Upper lobe of left lung (tissue), 6 donors: ENCODE measurements at regions not wholly inside any gene's neighbourhood (a gene's known extent, or its start where the extent isn't known, plus 50 kb on each side); places are given as distances from the start of the nearest gene placed in this dataset.

ENCODE experiments used
- ATAC-seq, 2 donors: fragments of 200-7000 bp; cut with Tn5 transposase; one replicate each; pipeline ENCODE4 v1.9.1; 2022; ENCODE audit warnings: mild to moderate bottlenecking in 2 of 2, moderate library complexity in 2 of 2; ENCODE audit not compliant: low FRiP score in 2 of 2
- DNase-seq, 2 donors: peaks; one replicate each; pipeline ENCODE4 v3.0.0-alpha.2; 2019 to 2020
- H3K27ac ChIP-seq, 4 donors: fragments of 200-600 bp; sonication (generic); one replicate each; pipeline ENCODE4 v1.5.1; 2016 to 2019
- H3K27me3 ChIP-seq, 4 donors: fragments of 200-600 bp; sonication (generic); one replicate each; pipeline ENCODE4 v1.5.1; 2017 to 2019
- H3K36me3 ChIP-seq, 4 donors: fragments of 200-600 bp; sonication (generic); one replicate each; pipeline ENCODE4 v1.5.1; 2016 to 2019
- H3K4me1 ChIP-seq, 4 donors: fragments of 200-600 bp; sonication (generic); one replicate each; pipeline ENCODE4 v1.5.1; 2018 to 2019
- H3K4me3 ChIP-seq, 4 donors: fragments of 200-600 bp; sonication (generic); one replicate each; pipeline ENCODE4 v1.5.1; 2017 to 2019; ENCODE audit warnings: mild to moderate bottlenecking in 2 of 4, moderate library complexity in 1 of 4
- H3K9me3 ChIP-seq, 4 donors: fragments of 200-600 bp; sonication (generic); one replicate each; pipeline ENCODE4 v1.5.1; 2018 to 2019
- EP300 ChIP-seq, 4 donors: sonication (generic); formaldehyde crosslinking; IDR thresholded peaks; one replicate each; pipeline ENCODE4 v1.5.1; 2017; ENCODE audit warnings: antibody characterized with exemption in 4 of 4, control low read depth in 2 of 4
- POLR2A ChIP-seq, 4 donors: fragments of 450-650 bp; IDR thresholded peaks; one replicate each; pipeline ENCODE4 v1.5.1; 2016 to 2017; ENCODE audit warnings: antibody characterized with exemption in 4 of 4, mild to moderate bottlenecking in 2 of 4
- POLR2AphosphoS5 ChIP-seq, 2 donors: sonication (generic); formaldehyde crosslinking; IDR thresholded peaks; one replicate each; pipeline ENCODE4 v1.5.1; 2017; ENCODE audit warnings: antibody characterized with exemption in 2 of 2
- WGBS, 2 donors: methylation state at CpG; one replicate each; pipeline ENCODE4 v1.1.5; 2017 to 2018; 5-methylcytosine and 5-hydroxymethylcytosine counted together
- TF ChIP-seq, protein P1 (sequence below), 6 experiments: fragments of 450-650 bp in 4 of 6; fragments of 200-600 bp in 2 of 6; sonication (generic) in 2 of 6; IDR thresholded peaks; one replicate each; pipeline ENCODE4 v1.5.1; 2016 to 2019; ENCODE audit warnings: antibody characterized with exemption in 6 of 6
- donor health status: DM: no; HTN: no; CAD: no; lungs with moderate emphysema.
- donor health status: DM: no; HTN: yes; CAD: no; lungs with severe emphysema.

DNA sequence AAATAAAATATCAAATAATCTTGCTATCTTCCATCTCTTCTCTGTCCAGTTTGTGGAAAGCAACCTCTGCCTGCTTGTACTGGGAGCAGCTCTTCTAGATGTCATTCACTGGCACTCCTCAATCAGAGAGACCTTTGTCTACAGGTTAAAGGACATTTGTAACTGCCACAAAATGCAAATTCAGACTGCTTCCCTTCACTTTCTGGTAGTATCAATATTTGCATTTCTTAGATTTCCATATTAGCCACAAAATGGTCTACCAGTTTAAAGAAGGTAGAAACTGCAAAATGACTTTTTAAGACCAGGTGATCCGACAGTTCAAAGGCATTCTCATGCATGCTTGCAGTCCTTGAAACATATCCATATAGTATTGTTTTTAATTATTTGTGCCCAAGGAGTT is 51.7 kb upstream of the RCN1 start:
- no peak for TF ChIP-seq POLR2AphosphoS5 (IDR thresholded peaks at IDR 0.05)
- TF ChIP-seq EP300 (IDR thresholded peaks at IDR 0.05) = no peak
- no peak for TF ChIP-seq POLR2A (IDR thresholded peaks at IDR 0.05)
- TF ChIP-seq, protein P1, sequence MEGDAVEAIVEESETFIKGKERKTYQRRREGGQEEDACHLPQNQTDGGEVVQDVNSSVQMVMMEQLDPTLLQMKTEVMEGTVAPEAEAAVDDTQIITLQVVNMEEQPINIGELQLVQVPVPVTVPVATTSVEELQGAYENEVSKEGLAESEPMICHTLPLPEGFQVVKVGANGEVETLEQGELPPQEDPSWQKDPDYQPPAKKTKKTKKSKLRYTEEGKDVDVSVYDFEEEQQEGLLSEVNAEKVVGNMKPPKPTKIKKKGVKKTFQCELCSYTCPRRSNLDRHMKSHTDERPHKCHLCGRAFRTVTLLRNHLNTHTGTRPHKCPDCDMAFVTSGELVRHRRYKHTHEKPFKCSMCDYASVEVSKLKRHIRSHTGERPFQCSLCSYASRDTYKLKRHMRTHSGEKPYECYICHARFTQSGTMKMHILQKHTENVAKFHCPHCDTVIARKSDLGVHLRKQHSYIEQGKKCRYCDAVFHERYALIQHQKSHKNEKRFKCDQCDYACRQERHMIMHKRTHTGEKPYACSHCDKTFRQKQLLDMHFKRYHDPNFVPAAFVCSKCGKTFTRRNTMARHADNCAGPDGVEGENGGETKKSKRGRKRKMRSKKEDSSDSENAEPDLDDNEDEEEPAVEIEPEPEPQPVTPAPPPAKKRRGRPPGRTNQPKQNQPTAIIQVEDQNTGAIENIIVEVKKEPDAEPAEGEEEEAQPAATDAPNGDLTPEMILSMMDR (IDR thresholded peaks at IDR 0.05) = no peak
- H3K9me3 ChIP-seq = no peaks in the 10 kb centered on the region
- H3K36me3 ChIP-seq = no peaks in the 10 kb centered on the region
- no peak overlapping the region for H3K4me3 ChIP-seq
- ATAC-seq (no peak), DNase-seq (no peak)
- 90 to 92% methylated on average over 1 of the region's 1 CpG for WGBS, 2 donors
- H3K4me1 ChIP-seq = no peaks in the 10 kb centered on the region
- H3K27me3 ChIP-seq = no peaks in the 10 kb centered on the region
- H3K27ac ChIP-seq = no peak overlapping the region

DNA sequence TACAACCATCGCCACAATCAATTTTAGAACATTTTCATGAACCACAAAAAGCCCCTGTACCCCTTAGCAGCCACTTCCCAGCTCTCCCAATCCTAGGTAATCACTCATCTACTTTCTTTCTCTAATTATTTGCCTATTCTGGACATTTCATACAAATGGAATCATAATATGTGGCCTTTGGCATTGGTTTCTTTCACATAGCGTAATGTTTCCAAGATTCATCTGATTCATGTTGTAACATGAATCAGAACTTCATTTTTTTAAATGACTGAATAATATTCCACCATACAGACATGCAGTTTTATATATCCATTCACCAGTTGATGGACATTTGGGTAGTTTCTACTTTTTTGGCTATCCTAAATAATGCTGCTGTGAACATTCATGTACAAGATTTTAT is 56.2 kb upstream of the RCN1 start:
- no peak for TF ChIP-seq POLR2A (IDR thresholded peaks at IDR 0.05)
- no peak for TF ChIP-seq POLR2AphosphoS5 (IDR thresholded peaks at IDR 0.05)
- no peak for TF ChIP-seq EP300 (IDR thresholded peaks at IDR 0.05)
- TF ChIP-seq, protein P1 (IDR thresholded peaks at IDR 0.05) = no peak
- no peak overlapping the region for H3K4me3 ChIP-seq
- ATAC-seq (no peak), DNase-seq (no peak)
- no peaks in the 10 kb centered on the region for H3K27me3 ChIP-seq
- 93% methylated on average over 2 of the region's 2 CpGs for WGBS, 2 donors
- H3K36me3 ChIP-seq = no peaks in the 10 kb centered on the region
- no peak overlapping the region for H3K27ac ChIP-seq
- no peaks in the 10 kb centered on the region for H3K4me1 ChIP-seq
- no peaks in the 10 kb centered on the region for H3K9me3 ChIP-seq

DNA sequence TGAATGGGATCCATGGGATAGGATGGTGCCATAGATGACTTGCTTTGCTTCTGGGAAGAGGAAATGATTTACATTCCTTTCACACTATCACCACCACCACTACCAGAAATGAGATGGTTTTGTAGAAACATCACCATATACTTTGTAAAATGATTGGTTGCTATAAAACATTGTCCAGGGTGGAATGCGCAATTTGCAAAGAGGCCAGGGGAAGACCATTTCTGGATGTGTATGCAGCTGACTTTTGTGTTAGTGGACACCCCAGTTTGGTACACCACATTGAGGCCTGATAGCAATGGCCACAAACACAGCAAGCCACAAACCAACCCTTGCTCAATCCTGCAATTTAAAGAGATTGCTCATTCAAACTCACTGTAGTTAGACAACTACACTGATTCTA is 56.7 kb upstream of the RCN1 start:
- WGBS, 2 donors = 90 to 100% methylated on average over 1 of the region's 1 CpG
- no peak overlapping the region for H3K4me3 ChIP-seq
- TF ChIP-seq EP300 (IDR thresholded peaks at IDR 0.05) = no peak
- no peak for TF ChIP-seq POLR2AphosphoS5 (IDR thresholded peaks at IDR 0.05)
- TF ChIP-seq POLR2A (IDR thresholded peaks at IDR 0.05) = no peak
- H3K27me3 ChIP-seq = no peaks in the 10 kb centered on the region
- no peak overlapping the region for H3K27ac ChIP-seq
- H3K4me1 ChIP-seq = no peaks in the 10 kb centered on the region
- no peaks in the 10 kb centered on the region for H3K9me3 ChIP-seq
- DNase-seq (no peak), ATAC-seq (no peak)
- H3K36me3 ChIP-seq = no peaks in the 10 kb centered on the region

DNA sequence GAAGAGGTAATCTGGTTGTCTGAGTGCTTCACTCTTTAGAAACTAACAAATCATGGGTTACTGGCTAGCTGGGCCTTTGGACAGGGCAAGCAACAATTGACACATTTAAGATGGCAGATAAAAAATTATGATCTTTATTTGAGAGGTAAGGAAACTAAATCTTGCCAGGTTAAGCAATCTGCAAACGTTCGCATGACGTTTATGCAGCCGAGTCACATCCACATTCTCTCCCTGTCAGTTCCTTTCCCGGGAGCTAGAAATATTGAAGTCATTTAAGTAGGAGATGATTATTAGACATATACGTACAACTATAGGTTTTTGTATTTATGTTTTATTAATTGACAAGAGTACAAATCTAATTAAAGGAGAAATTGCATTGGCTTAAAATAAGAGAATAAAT is 57.4 kb upstream of the RCN1 start:
- H3K27me3 ChIP-seq = no peaks in the 10 kb centered on the region
- DNase-seq (no peak), ATAC-seq (no peak)
- no peak for TF ChIP-seq EP300 (IDR thresholded peaks at IDR 0.05)
- no peak for TF ChIP-seq POLR2A (IDR thresholded peaks at IDR 0.05)
- TF ChIP-seq, protein P1 (IDR thresholded peaks at IDR 0.05) = no peak
- no peak for TF ChIP-seq POLR2AphosphoS5 (IDR thresholded peaks at IDR 0.05)
- WGBS, 2 donors = 74 to 78% methylated on average over 6 of the region's 6 CpGs
- no peaks in the 10 kb centered on the region for H3K36me3 ChIP-seq
- H3K4me3 ChIP-seq = no peak overlapping the region
- no peaks in the 10 kb centered on the region for H3K4me1 ChIP-seq
- H3K9me3 ChIP-seq = no peaks in the 10 kb centered on the region
- no peak overlapping the region for H3K27ac ChIP-seq

DNA sequence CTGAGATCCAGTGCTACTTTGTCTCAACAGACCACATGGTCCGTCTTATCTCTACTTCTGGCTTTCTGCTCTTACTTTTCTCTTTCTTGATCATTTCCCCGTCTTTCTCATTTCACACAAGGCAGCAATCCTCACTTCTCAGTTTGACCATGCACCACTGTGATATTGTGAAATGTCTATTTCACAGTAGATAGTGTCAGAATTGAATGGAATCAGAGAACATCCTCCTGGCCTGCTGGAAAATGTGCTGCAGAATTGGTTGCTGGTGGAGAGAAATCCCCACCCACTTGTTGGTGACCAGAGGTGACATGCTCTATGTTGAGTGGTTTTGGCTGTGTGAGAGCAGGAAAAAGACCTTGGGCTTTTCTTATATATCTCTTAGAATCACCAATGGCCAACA is 57.8 kb upstream of the RCN1 start:
- ATAC-seq = no peak
- no peaks in the 10 kb centered on the region for H3K9me3 ChIP-seq

More for the DNA sequence above, 57.8 kb upstream of the RCN1 start:
- Histone ChIP-seq H3K4me1 (no peaks in the 10 kb centered on the region), H3K27ac (no peak overlapping the region), H3K36me3 (no peaks in the 10 kb centered on the region), H3K27me3 (no peaks in the 10 kb centered on the region), H3K4me3 (no peak overlapping the region)
- 43 to 54% methylated on average over 2 of the region's 2 CpGs for WGBS, 2 donors
- DNase-seq = no peak
- no peak for TF ChIP-seq POLR2A (IDR thresholded peaks at IDR 0.05)
- no peak for TF ChIP-seq POLR2AphosphoS5 (IDR thresholded peaks at IDR 0.05)
- TF ChIP-seq, protein P1 (IDR thresholded peaks at IDR 0.05) = no peak
- TF ChIP-seq EP300 (IDR thresholded peaks at IDR 0.05) = no peak
